ENCODE measurements at regions not wholly inside any gene's neighbourhood (a gene's known extent, or its start where the extent isn't known, plus 50 kb on each side); places are given as distances from the start of the nearest gene placed in this dataset.

DNA sequence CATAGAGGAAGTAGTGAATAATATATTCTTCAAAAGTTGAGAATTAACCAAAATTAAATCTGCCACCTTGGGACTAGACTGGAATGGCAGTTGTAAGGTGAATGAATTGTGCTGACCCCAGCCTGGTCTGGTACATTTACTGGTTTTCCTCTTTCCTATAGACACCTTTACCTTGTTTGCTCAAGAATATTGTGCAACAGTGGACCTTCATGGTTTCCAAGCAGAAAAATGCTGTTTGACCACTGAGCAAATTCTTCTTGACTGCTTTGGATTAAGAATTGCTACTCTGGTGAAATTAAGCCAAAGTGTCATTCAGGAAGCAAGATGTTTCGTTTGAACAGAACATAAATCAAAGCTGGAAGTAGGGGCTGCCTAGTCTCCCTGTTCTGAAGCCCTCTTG lies 156.6 kb upstream of the TAB2 start:
- Histone ChIP-seq H2BK20ac (ENCODE audit: low read length) (no peak overlapping the region), H3K79me1 (ENCODE audit: low read depth, low read length) (no peaks in the 10 kb centered on the region), H3K9me3 (ENCODE audit: insufficient read depth in 2 of 2, low read depth in 1 of 2, low read length in 1 of 2) (no peaks in the 10 kb centered on the region), H3K4me2 (ENCODE audit: insufficient read depth in 1 of 2, low read depth in 2 of 2, low read length in 2 of 2) (no peak overlapping the region), H4K91ac (replicated peaks; ENCODE audit: insufficient read length, low read length) (no peak overlapping the region), H3K56ac (replicated peaks; ENCODE audit: insufficient read length, low read depth, low read length) (no peak overlapping the region), H4K20me1 (replicated peaks in 1 of 2; ENCODE audit: control insufficient read depth in 1 of 2, insufficient read depth in 2 of 2, low read length in 2 of 2) (no peaks in the 10 kb centered on the region), H2AFZ (ENCODE audit: low read length) (no peak overlapping the region), H3K36me3 (ENCODE audit: control insufficient read depth in 2 of 4, insufficient read depth in 4 of 4, low read length in 3 of 4) (no peaks in the 10 kb centered on the region), H4K5ac (ENCODE audit: insufficient read length, low read depth, low read length) (no peak overlapping the region), H2BK15ac (ENCODE audit: low read length) (no peak overlapping the region), H2BK12ac (ENCODE audit: low read depth, low read length) (no peak overlapping the region), H2AK5ac (ENCODE audit: low read depth, low read length) (no peak overlapping the region), H3K23me2 (ENCODE audit: low read depth, low read length) (no peaks in the 10 kb centered on the region), H3K4me3 (ENCODE audit: extremely low read depth in 1 of 4, insufficient read depth in 2 of 4, low read depth in 3 of 4, low read length in 4 of 4) (no peak overlapping the region), H3K79me2 (ENCODE audit: control insufficient read depth in 1 of 2, insufficient read depth in 2 of 2, low read length in 2 of 2) (no peaks in the 10 kb centered on the region), H3K23ac (ENCODE audit: insufficient read length) (no peak overlapping the region), H2BK5ac (ENCODE audit: low read depth, low read length) (no peak overlapping the region), H3K9ac (replicated peaks in 1 of 4; ENCODE audit: extremely low read depth in 1 of 4, low read depth in 3 of 4, low read length in 3 of 4) (no peak overlapping the region), H3K27ac (ENCODE audit: low read depth, low read length) (no peak overlapping the region), H3K4ac (replicated peaks; ENCODE audit: insufficient read length, low read depth, low read length) (no peak overlapping the region), H3K27me3 (replicated peaks in 1 of 4; ENCODE audit: control insufficient read depth in 3 of 4, extremely low read depth in 1 of 4, insufficient read depth in 3 of 4, low read length in 3 of 4) (no peaks in the 10 kb centered on the region), H3K4me1 (replicated peaks in 1 of 4; ENCODE audit: control insufficient read depth in 3 of 4, insufficient read depth in 4 of 4, low read length in 3 of 4) (peaks cover 0 to 7% (median 2%) of the 10 kb centered on the region in 4 experiments; a peak in 2 of 7 replicates), H4K8ac (ENCODE audit: extremely low read depth, insufficient read depth, low read length) (no peak overlapping the region), H3K18ac (ENCODE audit: extremely low read depth, low read length) (no peak overlapping the region), H3K14ac (ENCODE audit: insufficient read length) (no peak overlapping the region), H2BK120ac (replicated peaks; ENCODE audit: low read depth, low read length) (no peak overlapping the region)
- ChIA-PET CTCF (ENCODE audit: partially characterized antibody) (no interaction called here), POLR2A (ENCODE audit: partially characterized antibody) (no interaction called here)
- FAIRE-seq (no peak), DNase-seq (ENCODE audit: low read depth in 1 of 2, low spot score in 2 of 2) (no peak)
- WGBS, 2 experiments (ENCODE audit: extremely low coverage in 1 of 2, insufficient coverage in 1 of 2, insufficient read length in 1 of 2, insufficient replicate concordance in 2 of 2, low coverage in 1 of 2, low lambda C conversion rate in 2 of 2, missing lambda C conversion rate in 1 of 2), result 29% methylated on average over 1 of the region's 1 CpG; no CpG with 5 or more reads in 1 of the 2 experiments
- no peak for TF ChIP-seq POLR2AphosphoS5 (IDR thresholded peaks at IDR 0.05; ENCODE audit: low read depth, low read length)
- no peak for TF ChIP-seq KDM5A (IDR thresholded peaks at IDR 0.05; ENCODE audit: low read length)
- no peak for TF ChIP-seq BRCA1 (IDR thresholded peaks at IDR 0.05; ENCODE audit: low read depth, low read length)
- TF ChIP-seq SIN3A (conservative IDR thresholded peaks at IDR 0.05 in 1 of 2, IDR thresholded peaks at IDR 0.05 in 1 of 2; ENCODE audit: low read depth in 1 of 2, low read length in 2 of 2), result no peak
- no peak for TF ChIP-seq SP1 (IDR thresholded peaks at IDR 0.05; ENCODE audit: low read depth, low read length)
- TF ChIP-seq NANOG (IDR thresholded peaks at IDR 0.05; ENCODE audit: insufficient read depth, low read depth, low read length, poor library complexity, severe bottlenecking), result no peak
- TF ChIP-seq RNF2 (IDR thresholded peaks at IDR 0.05; ENCODE audit: borderline replicate concordance, low read depth, low read length, missing control alignments, poor library complexity, severe bottlenecking), result no peak
- TF ChIP-seq SRF (IDR thresholded peaks at IDR 0.05; ENCODE audit: low read depth, low read length), result no peak
- TF ChIP-seq, protein P1, sequence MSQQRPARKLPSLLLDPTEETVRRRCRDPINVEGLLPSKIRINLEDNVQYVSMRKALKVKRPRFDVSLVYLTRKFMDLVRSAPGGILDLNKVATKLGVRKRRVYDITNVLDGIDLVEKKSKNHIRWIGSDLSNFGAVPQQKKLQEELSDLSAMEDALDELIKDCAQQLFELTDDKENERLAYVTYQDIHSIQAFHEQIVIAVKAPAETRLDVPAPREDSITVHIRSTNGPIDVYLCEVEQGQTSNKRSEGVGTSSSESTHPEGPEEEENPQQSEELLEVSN (IDR thresholded peaks at IDR 0.05), result no peak
- no peak for TF ChIP-seq RAD21 (IDR thresholded peaks at IDR 0.05 in 1 of 2, conservative IDR thresholded peaks at IDR 0.05 in 1 of 2; ENCODE audit: low read depth in 2 of 2, low read length in 2 of 2)
- no peak for TF ChIP-seq SIRT6 (IDR thresholded peaks at IDR 0.05; ENCODE audit: low read length)
- TF ChIP-seq, protein P2, sequence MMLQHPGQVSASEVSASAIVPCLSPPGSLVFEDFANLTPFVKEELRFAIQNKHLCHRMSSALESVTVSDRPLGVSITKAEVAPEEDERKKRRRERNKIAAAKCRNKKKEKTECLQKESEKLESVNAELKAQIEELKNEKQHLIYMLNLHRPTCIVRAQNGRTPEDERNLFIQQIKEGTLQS (IDR thresholded peaks at IDR 0.05; ENCODE audit: insufficient read depth, low read depth, low read length), result no peak
- no peak for TF ChIP-seq TAF7 (optimal IDR thresholded peaks at IDR 0.05; ENCODE audit: borderline replicate concordance, low read depth, low read length)

Measured in H1 (cell line).